ENCODE measurements at regions not wholly inside any gene's neighbourhood (a gene's known extent, or its start where the extent isn't known, plus 50 kb on each side); places are given as distances from the start of the nearest gene placed in this dataset.

GRCh38 chr16:65788434-65789140 is 577.9 kb upstream of the CDH5 start:
- DNase-seq (ENCODE audit: low spot score in 2 of 2, unreplicated experiment in 2 of 2): no peak
- H3K4me1 Mint-ChIP-seq: peaks cover 3% of the 10 kb centered on the region
- TF ChIP-seq CTCF (IDR thresholded peaks at IDR 0.05; ENCODE audit: unreplicated experiment): no peak
- no peak overlapping the region for H3K4me3 Mint-ChIP-seq
- no peaks in the 10 kb centered on the region for H3K27me3 Mint-ChIP-seq (ENCODE audit: low read depth)
- peaks cover 3% of the 10 kb centered on the region for H3K9me3 Mint-ChIP-seq
- no peak overlapping the region for H3K27ac Mint-ChIP-seq
- no peaks in the 10 kb centered on the region for H3K36me3 Mint-ChIP-seq

DNA sequence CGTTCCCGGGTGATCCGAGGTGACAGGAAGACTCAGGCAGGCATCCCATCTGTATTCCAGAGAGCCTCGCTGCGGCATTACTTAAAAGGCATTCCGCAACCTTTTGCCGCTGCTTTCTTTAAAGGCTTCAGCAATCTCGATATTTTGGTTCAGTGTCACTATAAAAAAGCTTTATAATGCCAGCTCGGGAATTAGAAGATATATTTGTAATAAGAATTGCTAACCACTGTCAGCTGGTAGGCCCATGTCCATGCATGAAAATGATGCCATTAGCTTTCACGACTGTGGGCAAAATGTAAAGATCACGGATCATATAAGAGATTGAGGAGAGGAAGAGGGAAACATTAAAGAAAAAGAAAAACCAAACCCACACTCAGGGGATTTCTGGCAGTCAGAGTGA is 578.6 kb upstream of the CDH5 start:
- no peak overlapping the region for H3K27ac Mint-ChIP-seq
- no peak for TF ChIP-seq CTCF (IDR thresholded peaks at IDR 0.05; ENCODE audit: unreplicated experiment)
- H3K4me1 Mint-ChIP-seq: peaks cover 5% of the 10 kb centered on the region
- H3K4me3 Mint-ChIP-seq: no peak overlapping the region
- peaks cover 3% of the 10 kb centered on the region for H3K9me3 Mint-ChIP-seq
- H3K27me3 Mint-ChIP-seq (ENCODE audit: low read depth): no peaks in the 10 kb centered on the region
- H3K36me3 Mint-ChIP-seq: no peaks in the 10 kb centered on the region
- DNase-seq (ENCODE audit: low spot score in 2 of 2, unreplicated experiment in 2 of 2): no peak

- peaks cover 3% of the 10 kb centered on the region for H3K9me3 Mint-ChIP-seq
- TF ChIP-seq CTCF (IDR thresholded peaks at IDR 0.05; ENCODE audit: unreplicated experiment): no peak
- H3K4me1 Mint-ChIP-seq: peaks cover 11% of the 10 kb centered on the region
- no peaks in the 10 kb centered on the region for H3K36me3 Mint-ChIP-seq
- no peaks in the 10 kb centered on the region for H3K27me3 Mint-ChIP-seq (ENCODE audit: low read depth)
- no peak overlapping the region for H3K4me3 Mint-ChIP-seq
- H3K27ac Mint-ChIP-seq: no peak overlapping the region
- DNase-seq (ENCODE audit: low spot score in 2 of 2, unreplicated experiment in 2 of 2): no peak
These were observed 579.6 kb upstream of the CDH5 start for GRCh38 chr16:65786916-65787315.

DNA sequence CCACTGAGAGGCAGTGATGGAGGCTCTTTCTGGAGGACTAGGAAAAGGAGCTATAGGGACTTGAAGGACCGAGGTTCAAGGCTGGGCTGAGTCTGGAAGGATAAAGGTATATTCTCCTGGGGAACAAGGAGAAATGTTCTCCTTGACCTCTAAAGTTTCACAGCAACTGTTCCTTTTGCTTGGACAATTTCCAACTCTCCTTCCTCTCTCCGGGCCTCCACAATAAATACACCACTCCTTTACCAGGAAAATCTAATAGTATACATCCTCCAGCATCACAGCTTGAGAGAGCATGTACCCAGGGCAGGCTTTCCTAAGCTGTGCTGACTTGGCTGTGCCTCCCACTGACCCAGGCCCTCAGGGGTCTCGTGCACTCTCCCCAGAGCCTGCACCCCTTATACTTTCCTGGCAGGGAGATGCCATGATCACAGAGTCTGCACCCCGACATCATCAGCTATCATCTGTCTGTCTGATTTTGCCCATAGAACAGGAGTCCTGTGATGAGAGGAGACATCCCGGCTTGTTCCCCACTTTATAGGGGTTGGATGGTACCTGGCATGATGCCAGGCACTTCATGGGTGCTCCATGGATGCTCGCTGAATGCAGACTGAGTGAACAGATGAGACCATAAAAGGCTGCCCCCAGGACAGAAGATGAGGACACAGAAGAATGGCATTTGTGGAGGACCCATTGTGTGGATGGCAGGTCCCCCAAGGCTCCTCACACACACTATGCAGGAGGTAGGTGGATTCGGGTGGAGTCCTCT is 582.6 kb upstream of the CDH5 start:
- no peaks in the 10 kb centered on the region for H3K27me3 Mint-ChIP-seq (ENCODE audit: low read depth)
- no peaks in the 10 kb centered on the region for H3K36me3 Mint-ChIP-seq
- DNase-seq (ENCODE audit: low spot score in 2 of 2, unreplicated experiment in 2 of 2): no peak
- H3K4me1 Mint-ChIP-seq: peaks cover 15% of the 10 kb centered on the region
- no peak for TF ChIP-seq CTCF (IDR thresholded peaks at IDR 0.05; ENCODE audit: unreplicated experiment)
- no peaks in the 10 kb centered on the region for H3K9me3 Mint-ChIP-seq
- no peak overlapping the region for H3K27ac Mint-ChIP-seq
- no peak overlapping the region for H3K4me3 Mint-ChIP-seq

GRCh38 chr16:65782611-65783600 is 583.6 kb upstream of the CDH5 start:
- Mint-ChIP-seq H3K27me3 (ENCODE audit: low read depth) (no peaks in the 10 kb centered on the region), H3K9me3 (no peaks in the 10 kb centered on the region), H3K27ac (no peak overlapping the region), H3K4me3 (no peak overlapping the region), H3K36me3 (no peaks in the 10 kb centered on the region), H3K4me1 (peaks cover 14% of the 10 kb centered on the region)
- no peak for DNase-seq (ENCODE audit: low spot score in 2 of 2, unreplicated experiment in 2 of 2)
- TF ChIP-seq CTCF (IDR thresholded peaks at IDR 0.05; ENCODE audit: unreplicated experiment): no peak

Data from mesothelial cell of epicardium (in vitro differentiated cells).